ENCODE measurements at regions not wholly inside any gene's neighbourhood (a gene's known extent, or its start where the extent isn't known, plus 50 kb on each side); places are given as distances from the start of the nearest gene placed in this dataset.

DNA sequence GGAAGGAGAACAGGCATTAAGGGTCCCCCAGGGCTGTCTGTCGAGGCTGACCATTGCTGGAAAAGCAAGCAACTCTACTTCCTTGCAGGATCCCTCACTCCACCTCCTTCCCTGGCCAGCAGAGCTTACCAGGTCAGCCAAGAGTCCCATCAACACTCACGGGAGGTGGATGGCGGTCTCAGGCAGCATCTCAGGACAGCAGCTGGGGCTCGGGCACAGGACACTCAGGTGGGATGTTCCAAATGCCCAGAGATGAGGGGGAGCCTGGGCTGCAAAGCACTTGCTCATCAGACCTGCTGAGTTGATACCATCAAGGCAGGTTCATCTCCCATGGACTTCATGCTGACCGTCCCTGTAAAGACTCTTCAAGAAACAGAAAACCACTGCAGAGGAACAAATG lies 559.8 kb downstream of the NPHP4 start:
- intact Hi-C loops (cut with DNase I), result no loop called here
- Histone ChIP-seq H3K9me3 (no peaks in the 10 kb centered on the region), H3K27ac (no peak overlapping the region), H3K4me3 (no peak overlapping the region), H3K36me3 (no peaks in the 10 kb centered on the region), H3K4me1 (no peaks in the 10 kb centered on the region), H3K27me3 (peaks cover 8 to 64% (median 10%) of the 10 kb centered on the region in 3 donors)
- WGBS, 2 donors, result 81 to 90% methylated on average over 5 of the region's 5 CpGs
- no peak for DNase-seq
- TF ChIP-seq EP300 (IDR thresholded peaks at IDR 0.05) (no peak), POLR2AphosphoS5 (IDR thresholded peaks at IDR 0.05) (no peak), POLR2A (IDR thresholded peaks at IDR 0.05) (no peak)
- TF ChIP-seq, protein P1, sequence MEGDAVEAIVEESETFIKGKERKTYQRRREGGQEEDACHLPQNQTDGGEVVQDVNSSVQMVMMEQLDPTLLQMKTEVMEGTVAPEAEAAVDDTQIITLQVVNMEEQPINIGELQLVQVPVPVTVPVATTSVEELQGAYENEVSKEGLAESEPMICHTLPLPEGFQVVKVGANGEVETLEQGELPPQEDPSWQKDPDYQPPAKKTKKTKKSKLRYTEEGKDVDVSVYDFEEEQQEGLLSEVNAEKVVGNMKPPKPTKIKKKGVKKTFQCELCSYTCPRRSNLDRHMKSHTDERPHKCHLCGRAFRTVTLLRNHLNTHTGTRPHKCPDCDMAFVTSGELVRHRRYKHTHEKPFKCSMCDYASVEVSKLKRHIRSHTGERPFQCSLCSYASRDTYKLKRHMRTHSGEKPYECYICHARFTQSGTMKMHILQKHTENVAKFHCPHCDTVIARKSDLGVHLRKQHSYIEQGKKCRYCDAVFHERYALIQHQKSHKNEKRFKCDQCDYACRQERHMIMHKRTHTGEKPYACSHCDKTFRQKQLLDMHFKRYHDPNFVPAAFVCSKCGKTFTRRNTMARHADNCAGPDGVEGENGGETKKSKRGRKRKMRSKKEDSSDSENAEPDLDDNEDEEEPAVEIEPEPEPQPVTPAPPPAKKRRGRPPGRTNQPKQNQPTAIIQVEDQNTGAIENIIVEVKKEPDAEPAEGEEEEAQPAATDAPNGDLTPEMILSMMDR (IDR thresholded peaks at IDR 0.05), result no peak

- no peak overlapping the region for H3K27ac ChIP-seq
- H3K9me3 ChIP-seq, result no peaks in the 10 kb centered on the region
- peaks cover 8 to 74% (median 23%) of the 10 kb centered on the region in 3 donors for H3K27me3 ChIP-seq
- no peak for DNase-seq
- WGBS, 2 donors, result 35 to 57% methylated on average over 15 of the region's 15 CpGs
- H3K36me3 ChIP-seq, result no peaks in the 10 kb centered on the region
- intact Hi-C loops (cut with DNase I), result no loop called here
- no peaks in the 10 kb centered on the region for H3K4me1 ChIP-seq
- TF ChIP-seq, protein P1 (IDR thresholded peaks at IDR 0.05), result no peak
- no peak for TF ChIP-seq POLR2AphosphoS5 (IDR thresholded peaks at IDR 0.05)
- no peak for TF ChIP-seq POLR2A (IDR thresholded peaks at IDR 0.05)
- no peak for TF ChIP-seq EP300 (IDR thresholded peaks at IDR 0.05)
- H3K4me3 ChIP-seq, result no peak overlapping the region
Measured at GRCh38 chr1:5430911-5431697, 561.1 kb downstream of the NPHP4 start.

DNA sequence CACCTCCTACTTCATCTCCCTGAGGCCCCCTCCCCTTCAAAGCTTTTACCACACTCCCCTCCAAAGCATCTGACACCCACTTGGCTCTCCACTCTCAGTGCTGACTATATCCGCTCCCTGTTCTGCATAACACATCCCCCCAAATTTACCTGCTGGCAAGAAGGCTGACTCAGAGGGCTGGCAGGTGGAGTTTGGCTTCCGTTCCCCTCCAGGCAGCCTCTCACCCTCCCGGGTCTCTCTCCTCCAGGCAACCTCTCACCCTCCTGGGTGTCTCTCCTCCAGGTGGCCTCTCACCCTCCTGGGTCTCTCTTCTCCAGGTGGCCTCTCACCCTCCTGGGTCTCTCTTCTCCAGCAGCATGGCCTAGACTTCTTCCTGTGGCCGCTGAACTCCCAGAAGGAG lies 562.1 kb downstream of the NPHP4 start:
- no peak for DNase-seq
- Histone ChIP-seq H3K27me3 (peaks cover 8 to 84% (median 25%) of the 10 kb centered on the region in 3 donors), H3K36me3 (no peaks in the 10 kb centered on the region), H3K4me3 (no peak overlapping the region), H3K9me3 (no peaks in the 10 kb centered on the region), H3K4me1 (no peaks in the 10 kb centered on the region), H3K27ac (no peak overlapping the region)
- intact Hi-C loops (cut with DNase I), result no loop called here
- WGBS, 2 donors, result 84 to 86% methylated on average over 4 of the region's 4 CpGs
- TF ChIP-seq, protein P1 (IDR thresholded peaks at IDR 0.05), result no peak
- TF ChIP-seq POLR2A (IDR thresholded peaks at IDR 0.05) (no peak), EP300 (IDR thresholded peaks at IDR 0.05) (no peak), POLR2AphosphoS5 (IDR thresholded peaks at IDR 0.05) (no peak)

- Histone ChIP-seq H3K9me3 (no peaks in the 10 kb centered on the region), H3K27ac (no peak overlapping the region), H3K4me1 (no peaks in the 10 kb centered on the region), H3K27me3 (peaks cover 12 to 89% (median 25%) of the 10 kb centered on the region in 3 donors), H3K36me3 (no peaks in the 10 kb centered on the region), H3K4me3 (no peak overlapping the region)
- no peak for DNase-seq
- 69 to 77% methylated on average over 7 of the region's 7 CpGs for WGBS, 2 donors
- TF ChIP-seq POLR2A (IDR thresholded peaks at IDR 0.05) (no peak), POLR2AphosphoS5 (IDR thresholded peaks at IDR 0.05) (no peak), EP300 (IDR thresholded peaks at IDR 0.05) (no peak)
- TF ChIP-seq, protein P1 (IDR thresholded peaks at IDR 0.05), result no peak
- intact Hi-C loops (cut with DNase I), result no loop called here
Measured at GRCh38 chr1:5428351-5428750, 563.9 kb downstream of the NPHP4 start.
